DOHH2 (cell line): ENCODE measurements at regions not wholly inside any gene's neighbourhood (a gene's known extent, or its start where the extent isn't known, plus 50 kb on each side); places are given as distances from the start of the nearest gene placed in this dataset.

Experiments
- H3F3A ChIP-seq: fragments of 200-600 bp; sonication (generic), shearing (Covaris generic); 2 replicates; pipeline ENCODE4 v1.6.0; 2016; ENCODE audit warnings: antibody characterized with exemption, mild to moderate bottlenecking; ENCODE audit not compliant: control insufficient read depth, insufficient read depth
- H3K27ac ChIP-seq: fragments of 200-600 bp; sonication (generic); 2 replicates; pipeline ENCODE4 v1.5.1; 2014; ENCODE audit warnings: low read depth, mild to moderate bottlenecking, low read length, moderate library complexity
- H3K27me3 ChIP-seq: fragments of 200-600 bp; sonication (generic); 2 replicates; pipeline ENCODE4 v1.6.1; 2014; ENCODE audit warnings: mild to moderate bottlenecking, low read length, mixed read lengths; ENCODE audit not compliant: control insufficient read depth
- H3K36me3 ChIP-seq: fragments of 200-600 bp; sonication (generic); 2 replicates; pipeline ENCODE4 v1.6.1; 2014; ENCODE audit warnings: mild to moderate bottlenecking, low read length, moderate library complexity, mixed read lengths; ENCODE audit not compliant: control insufficient read depth
- H3K4me1 ChIP-seq: fragments of 200-600 bp; sonication (generic); 2 replicates; pipeline ENCODE4 v1.6.1; 2014; ENCODE audit warnings: mild to moderate bottlenecking, low read length, mixed read lengths; ENCODE audit not compliant: control insufficient read depth
- H3K4me2 ChIP-seq: fragments of 200-600 bp; sonication (generic); 2 replicates; pipeline ENCODE4 v1.6.0; 2014; ENCODE audit warnings: mild to moderate bottlenecking, low read length, moderate library complexity
- H3K4me3 ChIP-seq: fragments of 200-600 bp; sonication (generic); 2 replicates; pipeline ENCODE4 v1.5.1; 2014; ENCODE audit warnings: mild to moderate bottlenecking, low read length, mixed read lengths
- H3K79me2 ChIP-seq: fragments of 200-600 bp; sonication (generic); 2 replicates; pipeline ENCODE4 v1.6.1; 2014; ENCODE audit warnings: mild to moderate bottlenecking, low read length, mixed read lengths; ENCODE audit not compliant: control insufficient read depth
- H3K9me2 ChIP-seq: fragments of 200-600 bp; sonication (generic); replicated peaks from 2 replicates; pipeline ENCODE4 v1.6.1; 2014; ENCODE audit warnings: mild to moderate bottlenecking, low read length, mixed read lengths; ENCODE audit not compliant: control insufficient read depth
- H3K9me3 ChIP-seq: fragments of 200-600 bp; sonication (generic); 2 replicates; pipeline ENCODE4 v1.6.1; 2014; ENCODE audit warnings: antibody characterized with exemption, low read length, mixed read lengths; ENCODE audit not compliant: control insufficient read depth, insufficient read depth
- H4K20me1 ChIP-seq: fragments of 200-600 bp; sonication (generic); 2 replicates; pipeline ENCODE4 v1.6.0; 2014; ENCODE audit warnings: low read depth, mild to moderate bottlenecking, antibody characterized with exemption, low read length, moderate library complexity; ENCODE audit not compliant: control insufficient read depth, insufficient read depth
- CTCF ChIP-seq: fragments of 200-600 bp; sonication (generic); IDR thresholded peaks from one replicate; pipeline ENCODE4 v1.5.1; 2014; ENCODE audit warnings: antibody characterized with exemption, mild to moderate bottlenecking, low read depth, low read length; ENCODE audit not compliant: poor library complexity, severe bottlenecking
- EZH2phosphoT487 ChIP-seq: fragments of 200-600 bp; sonication (generic); IDR thresholded peaks from 2 replicates; pipeline ENCODE4 v1.6.1; 2017; ENCODE audit warnings: borderline replicate concordance, mild to moderate bottlenecking, antibody characterized with exemption, low read length, moderate library complexity, mixed read lengths

- Histone ChIP-seq H3K27me3 (no peaks in the 10 kb centered on the region), H3K27ac (no peak overlapping the region), H3K4me2 (no peak overlapping the region), H3K9me3 (no peaks in the 10 kb centered on the region), H4K20me1 (no peaks in the 10 kb centered on the region), H3K79me2 (no peaks in the 10 kb centered on the region), H3K36me3 (peaks cover 13% of the 10 kb centered on the region), H3F3A (no peaks in the 10 kb centered on the region), H3K4me1 (no peaks in the 10 kb centered on the region), H3K4me3 (no peak overlapping the region), H3K9me2 (no peaks in the 10 kb centered on the region)
- TF ChIP-seq CTCF (no peak), EZH2phosphoT487 (no peak)
These were observed 132.8 kb downstream of the PTPRS start for GRCh38 chr19:5207806-5208205.

- TF ChIP-seq EZH2phosphoT487 = no peak
- no peak for TF ChIP-seq CTCF
- H3K36me3 ChIP-seq = peaks cover 8% of the 10 kb centered on the region
These were observed 133.9 kb downstream of the PTPRS start for GRCh38 chr19:5206751-5207075.

GRCh38 chr19:5205937-5206750 lies 134.5 kb downstream of the PTPRS start:
- H4K20me1 ChIP-seq = no peaks in the 10 kb centered on the region
- no peaks in the 10 kb centered on the region for H3F3A ChIP-seq
- H3K36me3 ChIP-seq = peaks cover 3% of the 10 kb centered on the region
- no peak overlapping the region for H3K27ac ChIP-seq
- H3K27me3 ChIP-seq = no peaks in the 10 kb centered on the region
- H3K79me2 ChIP-seq = no peaks in the 10 kb centered on the region
- no peak overlapping the region for H3K4me2 ChIP-seq
- no peaks in the 10 kb centered on the region for H3K4me1 ChIP-seq
- no peaks in the 10 kb centered on the region for H3K9me2 ChIP-seq
- no peaks in the 10 kb centered on the region; the same call in 1 of the 2 replicates for H3K9me3 ChIP-seq
- no peak overlapping the region for H3K4me3 ChIP-seq
- TF ChIP-seq CTCF = no peak
- no peak for TF ChIP-seq EZH2phosphoT487

More at GRCh38 chr19:5206751-5207075, 133.9 kb downstream of the PTPRS start:
- Histone ChIP-seq H3K4me2 (no peak overlapping the region), H3F3A (no peaks in the 10 kb centered on the region), H3K9me2 (no peaks in the 10 kb centered on the region), H3K79me2 (no peaks in the 10 kb centered on the region), H3K9me3 (no peaks in the 10 kb centered on the region), H3K27ac (no peak overlapping the region), H4K20me1 (no peaks in the 10 kb centered on the region), H3K27me3 (no peaks in the 10 kb centered on the region), H3K4me3 (no peak overlapping the region), H3K4me1 (no peaks in the 10 kb centered on the region)

- Histone ChIP-seq H3K9me3 (peaks cover 6% of the 10 kb centered on the region; the same call in 1 of the 2 replicates), H3K4me2 (no peak overlapping the region), H3K9me2 (no peaks in the 10 kb centered on the region), H4K20me1 (no peaks in the 10 kb centered on the region), H3K27me3 (no peaks in the 10 kb centered on the region), H3K36me3 (no peaks in the 10 kb centered on the region), H3K4me1 (no peaks in the 10 kb centered on the region), H3K4me3 (no peak overlapping the region), H3F3A (no peaks in the 10 kb centered on the region), H3K79me2 (no peaks in the 10 kb centered on the region), H3K27ac (no peak overlapping the region)
- TF ChIP-seq EZH2phosphoT487 (no peak), CTCF (no peak)
These were observed 135.2 kb downstream of the PTPRS start for GRCh38 chr19:5205381-5205780.
